ENCODE measurements at regions not wholly inside any gene's neighbourhood (a gene's known extent, or its start where the extent isn't known, plus 50 kb on each side); places are given as distances from the start of the nearest gene placed in this dataset.

DNA sequence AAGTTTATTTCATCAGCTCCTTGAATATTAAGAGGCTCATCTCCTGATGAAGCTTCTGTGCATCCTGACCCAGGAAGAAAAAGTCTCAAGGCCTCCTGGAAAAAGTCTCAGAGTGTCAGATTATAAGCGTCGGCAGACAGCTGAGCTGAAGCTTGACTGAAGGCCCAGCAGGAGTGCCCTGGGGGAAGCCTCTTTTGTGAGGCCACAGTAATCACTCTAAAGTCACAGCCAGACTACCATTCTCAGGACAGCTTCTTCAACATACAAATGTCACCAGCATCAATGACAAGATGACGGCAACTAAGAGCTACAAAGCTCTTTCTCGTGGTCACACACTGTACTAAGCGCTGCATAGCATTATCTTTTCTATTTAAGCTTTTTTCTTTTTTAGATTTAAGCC, 72.7 kb upstream of the LRRN1 start:
- intact Hi-C loops (cut with micrococcal nuclease), result no loop called here
- Histone ChIP-seq H3K27me3 (ENCODE audit: control insufficient read depth in 2 of 2, insufficient read depth in 2 of 2, low read length in 2 of 2) (no peaks in the 10 kb centered on the region), H3K4me3 (no peak overlapping the region), H3K9me3 (replicated peaks; ENCODE audit: control insufficient read depth, insufficient read depth, low read depth, low read length) (peaks cover 4% of the 10 kb centered on the region; the same call in 1 of the 2 replicates), H3K4me2 (ENCODE audit: insufficient read depth, low read length) (no peak overlapping the region), H3K27ac (ENCODE audit: extremely low read depth, low read depth, low read length) (no peak overlapping the region), H3K36me3 (ENCODE audit: control insufficient read depth, insufficient read depth, low read length) (no peaks in the 10 kb centered on the region), H3K79me2 (ENCODE audit: control insufficient read depth, insufficient read depth, low read length) (no peaks in the 10 kb centered on the region), H4K20me1 (replicated peaks; ENCODE audit: control insufficient read depth, insufficient read depth, low read length) (no peaks in the 10 kb centered on the region), H3K4me1 (replicated peaks in 1 of 2; ENCODE audit: control insufficient read depth in 2 of 2, insufficient read depth in 2 of 2, low read length in 2 of 2) (no peaks in the 10 kb centered on the region), H2AFZ (ENCODE audit: low read depth, low read length) (no peak overlapping the region), H3K9ac (ENCODE audit: insufficient read depth in 1 of 2, low read depth in 2 of 2, low read length in 2 of 2) (no peak overlapping the region), H3K9me1 (ENCODE audit: control insufficient read depth, insufficient read depth, low read length) (no peaks in the 10 kb centered on the region)
- in situ Hi-C loops (cut with MboI), result no loop called here
- no TSS peak for BruUV-seq (replicated peaks)
- 0% methylated on average over 5 of the region's 5 CpGs for WGBS (ENCODE audit: insufficient coverage, low coverage, missing lambda C conversion rate)
- POLR2A ChIA-PET, result no interaction called here
- TF ChIP-seq, protein P1, sequence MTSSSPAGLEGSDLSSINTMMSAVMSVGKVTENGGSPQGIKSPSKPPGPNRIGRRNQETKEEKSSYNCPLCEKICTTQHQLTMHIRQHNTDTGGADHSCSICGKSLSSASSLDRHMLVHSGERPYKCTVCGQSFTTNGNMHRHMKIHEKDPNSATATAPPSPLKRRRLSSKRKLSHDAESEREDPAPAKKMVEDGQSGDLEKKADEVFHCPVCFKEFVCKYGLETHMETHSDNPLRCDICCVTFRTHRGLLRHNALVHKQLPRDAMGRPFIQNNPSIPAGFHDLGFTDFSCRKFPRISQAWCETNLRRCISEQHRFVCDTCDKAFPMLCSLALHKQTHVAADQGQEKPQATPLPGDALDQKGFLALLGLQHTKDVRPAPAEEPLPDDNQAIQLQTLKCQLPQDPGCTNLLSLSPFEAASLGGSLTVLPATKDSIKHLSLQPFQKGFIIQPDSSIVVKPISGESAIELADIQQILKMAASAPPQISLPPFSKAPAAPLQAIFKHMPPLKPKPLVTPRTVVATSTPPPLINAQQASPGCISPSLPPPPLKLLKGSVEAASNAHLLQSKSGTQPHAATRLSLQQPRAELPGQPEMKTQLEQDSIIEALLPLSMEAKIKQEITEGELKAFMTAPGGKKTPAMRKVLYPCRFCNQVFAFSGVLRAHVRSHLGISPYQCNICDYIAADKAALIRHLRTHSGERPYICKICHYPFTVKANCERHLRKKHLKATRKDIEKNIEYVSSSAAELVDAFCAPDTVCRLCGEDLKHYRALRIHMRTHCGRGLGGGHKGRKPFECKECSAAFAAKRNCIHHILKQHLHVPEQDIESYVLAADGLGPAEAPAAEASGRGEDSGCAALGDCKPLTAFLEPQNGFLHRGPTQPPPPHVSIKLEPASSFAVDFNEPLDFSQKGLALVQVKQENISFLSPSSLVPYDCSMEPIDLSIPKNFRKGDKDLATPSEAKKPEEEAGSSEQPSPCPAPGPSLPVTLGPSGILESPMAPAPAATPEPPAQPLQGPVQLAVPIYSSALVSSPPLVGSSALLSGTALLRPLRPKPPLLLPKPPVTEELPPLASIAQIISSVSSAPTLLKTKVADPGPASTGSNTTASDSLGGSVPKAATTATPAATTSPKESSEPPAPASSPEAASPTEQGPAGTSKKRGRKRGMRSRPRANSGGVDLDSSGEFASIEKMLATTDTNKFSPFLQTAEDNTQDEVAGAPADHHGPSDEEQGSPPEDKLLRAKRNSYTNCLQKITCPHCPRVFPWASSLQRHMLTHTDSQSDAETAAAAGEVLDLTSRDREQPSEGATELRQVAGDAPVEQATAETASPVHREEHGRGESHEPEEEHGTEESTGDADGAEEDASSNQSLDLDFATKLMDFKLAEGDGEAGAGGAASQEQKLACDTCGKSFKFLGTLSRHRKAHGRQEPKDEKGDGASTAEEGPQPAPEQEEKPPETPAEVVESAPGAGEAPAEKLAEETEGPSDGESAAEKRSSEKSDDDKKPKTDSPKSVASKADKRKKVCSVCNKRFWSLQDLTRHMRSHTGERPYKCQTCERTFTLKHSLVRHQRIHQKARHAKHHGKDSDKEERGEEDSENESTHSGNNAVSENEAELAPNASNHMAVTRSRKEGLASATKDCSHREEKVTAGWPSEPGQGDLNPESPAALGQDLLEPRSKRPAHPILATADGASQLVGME (CRISPR knock-in tag; IDR thresholded peaks at IDR 0.05), result no peak
- TF ChIP-seq NUFIP1 (IDR thresholded peaks at IDR 0.05; ENCODE audit: partially characterized antibody), result no peak
- FAIRE-seq (no peak), ATAC-seq (no peak), DNase-seq (ENCODE audit: extremely low read depth in 1 of 4, low spot score in 3 of 4) (no peak)
- CTCF ChIA-PET (ENCODE audit: low intra/inter-chr PET ratio), result no interaction called here

Data from K562 (cell line).